Choroid plexus epithelial cell (primary cell): ENCODE measurements at regions not wholly inside any gene's neighbourhood (a gene's known extent, or its start where the extent isn't known, plus 50 kb on each side); places are given as distances from the start of the nearest gene placed in this dataset.
A peak's percentile ranks its signal among the peaks of the same experiment; 100 is the strongest.

ENCODE experiments used
- DNase-seq: peaks from one replicate; pipeline ENCODE4 v3.0.0-alpha.2; 2010; ENCODE audit warnings: low read depth
- H3K4me3 ChIP-seq: 2 replicates; pipeline ENCODE4 v1.5.1; 2011; ENCODE audit warnings: low read depth, mild to moderate bottlenecking, control low read depth, low read length, moderate library complexity
- CTCF ChIP-seq: conservative IDR thresholded peaks from 2 replicates; pipeline ENCODE4 v1.5.1; 2011; ENCODE audit warnings: low read depth, mild to moderate bottlenecking, control low read depth, inconsistent platforms, low read length, moderate library complexity

- no peak for TF ChIP-seq CTCF
- no peak overlapping the region for H3K4me3 ChIP-seq
These were observed 356.9 kb downstream of the TNS1 start for GRCh38 chr2:217645896-217646295.

GRCh38 chr2:217643789-217644301 is 358.9 kb downstream of the TNS1 start:
- no peak for TF ChIP-seq CTCF

More at GRCh38 chr2:217645896-217646295, 356.9 kb downstream of the TNS1 start:
- peak; percentile 23 for DNase-seq

GRCh38 chr2:217642944-217643343 is 359.9 kb downstream of the TNS1 start:
- no peak for DNase-seq
- no peak overlapping the region for H3K4me3 ChIP-seq
- no peak for TF ChIP-seq CTCF

More at GRCh38 chr2:217643789-217644301, 358.9 kb downstream of the TNS1 start:
- H3K4me3 ChIP-seq: no peak overlapping the region
- DNase-seq: no peak

GRCh38 chr2:217641960-217642359 is 360.8 kb downstream of the TNS1 start:
- no peak for TF ChIP-seq CTCF
- no peak overlapping the region for H3K4me3 ChIP-seq
- DNase-seq: no peak

GRCh38 chr2:217639481-217639880 is 363.3 kb downstream of the TNS1 start:
- H3K4me3 ChIP-seq: no peak overlapping the region
- DNase-seq: no peak
- no peak for TF ChIP-seq CTCF

- TF ChIP-seq CTCF: no peak
- no peak for DNase-seq
- H3K4me3 ChIP-seq: no peak overlapping the region
These were observed 364.3 kb downstream of the TNS1 start for GRCh38 chr2:217638533-217638932.

- DNase-seq: no peak
- no peak for TF ChIP-seq CTCF
- H3K4me3 ChIP-seq: no peak overlapping the region
These were observed 364.8 kb downstream of the TNS1 start for GRCh38 chr2:217638031-217638430.
